GM23338 (cell line): ENCODE measurements at regions not wholly inside any gene's neighbourhood (a gene's known extent, or its start where the extent isn't known, plus 50 kb on each side); places are given as distances from the start of the nearest gene placed in this dataset.

ENCODE experiments used
- ATAC-seq: fragments of 200-7000 bp; cut with Tn5 transposase; 3 replicates; pipeline ENCODE4 v1.9.1; 2020
- DNase-seq: peaks from one replicate; pipeline ENCODE4 v3.0.0-alpha.2; 2015; ENCODE audit warnings: low spot score
- H2AFZ ChIP-seq: fragments of 200-600 bp; sonication (generic); 2 replicates; pipeline ENCODE4 v1.8.0; 2016; ENCODE audit warnings: antibody characterized with exemption, mild to moderate bottlenecking, moderate library complexity
- H3F3A ChIP-seq: fragments of 200-600 bp; sonication (generic); replicated peaks from 2 replicates; pipeline ENCODE4 v1.8.0; 2017; ENCODE audit warnings: antibody characterized with exemption, mixed run types, low read depth
- H3K27ac ChIP-seq: fragments of 200-600 bp; sonication (generic); 2 replicates; pipeline ENCODE4 v1.6.1; 2016; ENCODE audit warnings: low read depth
- H3K27me3 ChIP-seq: fragments of 200-600 bp; sonication (generic); 2 replicates; pipeline ENCODE4 v1.8.0; 2016; ENCODE audit warnings: mild to moderate bottlenecking, mixed run types, moderate library complexity; ENCODE audit not compliant: insufficient read depth
- H3K36me3 ChIP-seq: fragments of 200-600 bp; sonication (generic); 2 replicates; pipeline ENCODE4 v1.8.0; 2016; ENCODE audit warnings: mild to moderate bottlenecking; ENCODE audit not compliant: insufficient read depth
- H3K4me1 ChIP-seq: fragments of 200-600 bp; sonication (generic); 2 replicates; pipeline ENCODE4 v1.8.0; 2016; ENCODE audit warnings: mild to moderate bottlenecking, moderate library complexity; ENCODE audit not compliant: insufficient read depth
- H3K4me2 ChIP-seq: fragments of 200-600 bp; sonication (generic); 2 replicates; pipeline ENCODE4 v1.7.1; 2017; ENCODE audit warnings: mixed run types
- H3K4me3 ChIP-seq: fragments of 200-600 bp; sonication (generic); 2 replicates; pipeline ENCODE4 v1.6.1; 2016; ENCODE audit warnings: mixed run types
- H3K79me2 ChIP-seq: fragments of 200-600 bp; sonication (generic); replicated peaks from 2 replicates; pipeline ENCODE4 v1.8.0; 2017; ENCODE audit warnings: mild to moderate bottlenecking; ENCODE audit not compliant: insufficient read depth
- H3K9me2 ChIP-seq: fragments of 200-600 bp; sonication (generic); 2 replicates; pipeline ENCODE4 v1.8.0; 2017; ENCODE audit not compliant: insufficient read depth
- H4K20me1 ChIP-seq: fragments of 200-600 bp; sonication (generic); replicated peaks from 2 replicates; pipeline ENCODE4 v1.8.0; 2017; ENCODE audit warnings: mild to moderate bottlenecking; ENCODE audit not compliant: insufficient read depth
- H3K27ac Mint-ChIP-seq: 2 replicates; pipeline ENCODE4 v1.8.0; 2020; ENCODE audit warnings: inconsistent platforms, mild to moderate bottlenecking, moderate library complexity, mixed read lengths
- H3K27me3 Mint-ChIP-seq: 3 replicates; pipeline ENCODE4 v1.8.0; 2022; ENCODE audit warnings: low read depth, mild to moderate bottlenecking, moderate library complexity, mixed read lengths, inconsistent platforms; ENCODE audit not compliant: insufficient read depth, poor library complexity
- H3K36me3 Mint-ChIP-seq: 3 replicates; pipeline ENCODE4 v1.8.0; 2021; ENCODE audit warnings: low read depth, mild to moderate bottlenecking, inconsistent platforms, moderate library complexity, mixed read lengths
- H3K4me1 Mint-ChIP-seq: 3 replicates; pipeline ENCODE4 v1.8.0; 2020; ENCODE audit warnings: mild to moderate bottlenecking, inconsistent platforms, mixed read lengths
- H3K4me3 Mint-ChIP-seq: 3 replicates; pipeline ENCODE4 v1.8.0; 2021; ENCODE audit warnings: moderate library complexity, mild to moderate bottlenecking, inconsistent platforms, mixed read lengths
- H3K9me3 Mint-ChIP-seq: 3 replicates; pipeline ENCODE4 v1.8.0; 2020; ENCODE audit warnings: moderate library complexity, mild to moderate bottlenecking, inconsistent platforms, mixed read lengths
- CREB1 ChIP-seq: fragments of 250-450 bp; sonication (Bioruptor Pico); IDR thresholded peaks from 2 replicates; pipeline ENCODE4 v1.5.0; 2020; ENCODE audit warnings: low read depth, mild to moderate bottlenecking, moderate library complexity
- CTCF ChIP-seq, 2 experiments: fragments of 200-600 bp in 1 of 2; sonication (generic) in 1 of 2; conservative IDR thresholded peaks; 2 replicates each; pipeline versions ENCODE4 v1.5.1 to v1.6.1; 2016 to 2017; ENCODE audit warnings: antibody characterized with exemption in 2 of 2, low read depth in 2 of 2, mild to moderate bottlenecking in 2 of 2, moderate library complexity in 1 of 2
- EZH2 ChIP-seq: fragments of 200-600 bp; sonication (generic); IDR thresholded peaks from one replicate; pipeline ENCODE4 v1.8.0; 2017; ENCODE audit warnings: antibody characterized with exemption, mild to moderate bottlenecking, low read depth; ENCODE audit not compliant: unreplicated experiment
- JUNB ChIP-seq: IDR thresholded peaks from one replicate; pipeline ENCODE4 v1.6.1; 2016; ENCODE audit warnings: antibody characterized with exemption; ENCODE audit not compliant: unreplicated experiment
- REST ChIP-seq: IDR thresholded peaks from one replicate; pipeline ENCODE4 v1.6.1; 2018; ENCODE audit warnings: antibody characterized with exemption; ENCODE audit not compliant: unreplicated experiment
- STAT1 ChIP-seq: IDR thresholded peaks from one replicate; pipeline ENCODE4 v1.6.1; 2016; ENCODE audit warnings: antibody characterized with exemption; ENCODE audit not compliant: unreplicated experiment
- TF ChIP-seq, protein P1 (sequence below): IDR thresholded peaks from 2 replicates; pipeline ENCODE4 v1.6.1; 2016; ENCODE audit warnings: antibody characterized with exemption
- TF ChIP-seq, protein P2 (sequence below): fragments of 250-450 bp; sonication (Bioruptor Pico); IDR thresholded peaks from 2 replicates; pipeline ENCODE4 v1.5.0; 2020; ENCODE audit warnings: mild to moderate bottlenecking, moderate library complexity

- TF ChIP-seq REST: no peak
Observed at GRCh38 chr3:163011596-163011995, 1515.0 kb downstream of the OTOL1 start (continued).

DNA sequence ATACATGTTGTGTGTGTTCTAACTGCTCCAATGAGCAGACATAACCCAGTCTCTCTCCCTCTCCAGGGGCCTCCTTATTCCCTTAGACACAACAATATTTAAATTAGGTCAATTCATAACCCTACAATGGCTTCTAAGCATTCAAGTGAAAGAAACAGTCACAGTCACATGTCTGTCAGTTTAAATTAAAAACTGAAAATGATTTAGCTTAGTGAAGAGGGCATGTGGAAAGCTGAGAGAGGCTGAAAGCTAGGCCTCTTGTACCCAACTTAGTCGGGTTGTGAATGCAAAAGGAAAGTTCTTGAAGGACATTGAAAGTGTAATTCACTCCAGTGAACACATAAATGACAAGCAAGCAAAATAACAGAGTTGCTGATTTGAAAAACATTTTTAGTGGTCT lies 1519.6 kb downstream of the OTOL1 start:
- H3K4me1 Mint-ChIP-seq: no peaks in the 10 kb centered on the region
- peaks cover 19% of the 10 kb centered on the region for H3K36me3 Mint-ChIP-seq
- Histone ChIP-seq H4K20me1 (no peaks in the 10 kb centered on the region), H3K79me2 (no peaks in the 10 kb centered on the region), H3K4me1 (no peaks in the 10 kb centered on the region), H3K9me2 (no peaks in the 10 kb centered on the region; the same call in 1 of the 2 replicates), H2AFZ (peak overlapping the region; percentile 72; the same call in 1 of the 2 replicates), H3K4me3 (no peak overlapping the region), H3K27ac (no peak overlapping the region), H3K27me3 (no peaks in the 10 kb centered on the region), H3F3A (no peaks in the 10 kb centered on the region), H3K4me2 (no peak overlapping the region), H3K36me3 (no peaks in the 10 kb centered on the region)
- H3K27ac Mint-ChIP-seq: no peak overlapping the region
- H3K27me3 Mint-ChIP-seq: no peaks in the 10 kb centered on the region
- H3K4me3 Mint-ChIP-seq: no peak overlapping the region
- no peak for DNase-seq
- ATAC-seq: no peak
- H3K9me3 Mint-ChIP-seq: peaks cover 15% of the 10 kb centered on the region
- no peak for TF ChIP-seq JUNB
- TF ChIP-seq REST: no peak
- TF ChIP-seq CTCF (conservative IDR thresholded peaks at IDR 0.05; ENCODE audit: low read depth in 2 of 2): no peak
- TF ChIP-seq STAT1: no peak
- TF ChIP-seq, protein P1, sequence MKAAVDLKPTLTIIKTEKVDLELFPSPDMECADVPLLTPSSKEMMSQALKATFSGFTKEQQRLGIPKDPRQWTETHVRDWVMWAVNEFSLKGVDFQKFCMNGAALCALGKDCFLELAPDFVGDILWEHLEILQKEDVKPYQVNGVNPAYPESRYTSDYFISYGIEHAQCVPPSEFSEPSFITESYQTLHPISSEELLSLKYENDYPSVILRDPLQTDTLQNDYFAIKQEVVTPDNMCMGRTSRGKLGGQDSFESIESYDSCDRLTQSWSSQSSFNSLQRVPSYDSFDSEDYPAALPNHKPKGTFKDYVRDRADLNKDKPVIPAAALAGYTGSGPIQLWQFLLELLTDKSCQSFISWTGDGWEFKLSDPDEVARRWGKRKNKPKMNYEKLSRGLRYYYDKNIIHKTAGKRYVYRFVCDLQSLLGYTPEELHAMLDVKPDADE: no peak
- no peak for TF ChIP-seq EZH2
- TF ChIP-seq CREB1 (CRISPR knock-in tag): no peak
- TF ChIP-seq, protein P2, sequence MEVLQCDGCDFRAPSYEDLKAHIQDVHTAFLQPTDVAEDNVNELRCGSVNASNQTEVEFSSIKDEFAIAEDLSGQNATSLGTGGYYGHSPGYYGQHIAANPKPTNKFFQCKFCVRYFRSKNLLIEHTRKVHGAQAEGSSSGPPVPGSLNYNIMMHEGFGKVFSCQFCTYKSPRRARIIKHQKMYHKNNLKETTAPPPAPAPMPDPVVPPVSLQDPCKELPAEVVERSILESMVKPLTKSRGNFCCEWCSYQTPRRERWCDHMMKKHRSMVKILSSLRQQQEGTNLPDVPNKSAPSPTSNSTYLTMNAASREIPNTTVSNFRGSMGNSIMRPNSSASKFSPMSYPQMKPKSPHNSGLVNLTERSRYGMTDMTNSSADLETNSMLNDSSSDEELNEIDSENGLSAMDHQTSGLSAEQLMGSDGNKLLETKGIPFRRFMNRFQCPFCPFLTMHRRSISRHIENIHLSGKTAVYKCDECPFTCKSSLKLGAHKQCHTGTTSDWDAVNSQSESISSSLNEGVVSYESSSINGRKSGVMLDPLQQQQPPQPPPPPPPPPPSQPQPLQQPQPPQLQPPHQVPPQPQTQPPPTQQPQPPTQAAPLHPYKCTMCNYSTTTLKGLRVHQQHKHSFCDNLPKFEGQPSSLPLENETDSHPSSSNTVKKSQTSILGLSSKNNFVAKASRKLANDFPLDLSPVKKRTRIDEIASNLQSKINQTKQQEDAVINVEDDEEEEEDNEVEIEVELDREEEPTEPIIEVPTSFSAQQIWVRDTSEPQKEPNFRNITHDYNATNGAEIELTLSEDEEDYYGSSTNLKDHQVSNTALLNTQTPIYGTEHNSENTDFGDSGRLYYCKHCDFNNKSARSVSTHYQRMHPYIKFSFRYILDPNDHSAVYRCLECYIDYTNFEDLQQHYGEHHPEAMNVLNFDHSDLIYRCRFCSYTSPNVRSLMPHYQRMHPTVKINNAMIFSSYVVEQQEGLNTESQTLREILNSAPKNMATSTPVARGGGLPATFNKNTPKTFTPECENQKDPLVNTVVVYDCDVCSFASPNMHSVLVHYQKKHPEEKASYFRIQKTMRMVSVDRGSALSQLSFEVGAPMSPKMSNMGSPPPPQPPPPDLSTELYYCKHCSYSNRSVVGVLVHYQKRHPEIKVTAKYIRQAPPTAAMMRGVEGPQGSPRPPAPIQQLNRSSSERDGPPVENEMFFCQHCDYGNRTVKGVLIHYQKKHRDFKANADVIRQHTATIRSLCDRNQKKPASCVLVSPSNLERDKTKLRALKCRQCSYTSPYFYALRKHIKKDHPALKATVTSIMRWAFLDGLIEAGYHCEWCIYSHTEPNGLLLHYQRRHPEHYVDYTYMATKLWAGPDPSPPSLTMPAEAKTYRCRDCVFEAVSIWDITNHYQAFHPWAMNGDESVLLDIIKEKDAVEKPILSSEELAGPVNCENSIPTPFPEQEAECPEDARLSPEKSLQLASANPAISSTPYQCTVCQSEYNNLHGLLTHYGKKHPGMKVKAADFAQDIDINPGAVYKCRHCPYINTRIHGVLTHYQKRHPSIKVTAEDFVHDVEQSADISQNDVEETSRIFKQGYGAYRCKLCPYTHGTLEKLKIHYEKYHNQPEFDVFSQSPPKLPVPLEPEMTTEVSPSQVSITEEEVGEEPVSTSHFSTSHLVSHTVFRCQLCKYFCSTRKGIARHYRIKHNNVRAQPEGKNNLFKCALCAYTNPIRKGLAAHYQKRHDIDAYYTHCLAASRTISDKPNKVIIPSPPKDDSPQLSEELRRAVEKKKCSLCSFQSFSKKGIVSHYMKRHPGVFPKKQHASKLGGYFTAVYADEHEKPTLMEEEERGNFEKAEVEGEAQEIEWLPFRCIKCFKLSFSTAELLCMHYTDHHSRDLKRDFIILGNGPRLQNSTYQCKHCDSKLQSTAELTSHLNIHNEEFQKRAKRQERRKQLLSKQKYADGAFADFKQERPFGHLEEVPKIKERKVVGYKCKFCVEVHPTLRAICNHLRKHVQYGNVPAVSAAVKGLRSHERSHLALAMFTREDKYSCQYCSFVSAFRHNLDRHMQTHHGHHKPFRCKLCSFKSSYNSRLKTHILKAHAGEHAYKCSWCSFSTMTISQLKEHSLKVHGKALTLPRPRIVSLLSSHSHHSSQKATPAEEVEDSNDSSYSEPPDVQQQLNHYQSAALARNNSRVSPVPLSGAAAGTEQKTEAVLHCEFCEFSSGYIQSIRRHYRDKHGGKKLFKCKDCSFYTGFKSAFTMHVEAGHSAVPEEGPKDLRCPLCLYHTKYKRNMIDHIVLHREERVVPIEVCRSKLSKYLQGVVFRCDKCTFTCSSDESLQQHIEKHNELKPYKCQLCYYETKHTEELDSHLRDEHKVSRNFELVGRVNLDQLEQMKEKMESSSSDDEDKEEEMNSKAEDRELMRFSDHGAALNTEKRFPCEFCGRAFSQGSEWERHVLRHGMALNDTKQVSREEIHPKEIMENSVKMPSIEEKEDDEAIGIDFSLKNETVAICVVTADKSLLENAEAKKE: no peak
